ENCODE measurements at regions not wholly inside any gene's neighbourhood (a gene's known extent, or its start where the extent isn't known, plus 50 kb on each side); places are given as distances from the start of the nearest gene placed in this dataset.

DNA sequence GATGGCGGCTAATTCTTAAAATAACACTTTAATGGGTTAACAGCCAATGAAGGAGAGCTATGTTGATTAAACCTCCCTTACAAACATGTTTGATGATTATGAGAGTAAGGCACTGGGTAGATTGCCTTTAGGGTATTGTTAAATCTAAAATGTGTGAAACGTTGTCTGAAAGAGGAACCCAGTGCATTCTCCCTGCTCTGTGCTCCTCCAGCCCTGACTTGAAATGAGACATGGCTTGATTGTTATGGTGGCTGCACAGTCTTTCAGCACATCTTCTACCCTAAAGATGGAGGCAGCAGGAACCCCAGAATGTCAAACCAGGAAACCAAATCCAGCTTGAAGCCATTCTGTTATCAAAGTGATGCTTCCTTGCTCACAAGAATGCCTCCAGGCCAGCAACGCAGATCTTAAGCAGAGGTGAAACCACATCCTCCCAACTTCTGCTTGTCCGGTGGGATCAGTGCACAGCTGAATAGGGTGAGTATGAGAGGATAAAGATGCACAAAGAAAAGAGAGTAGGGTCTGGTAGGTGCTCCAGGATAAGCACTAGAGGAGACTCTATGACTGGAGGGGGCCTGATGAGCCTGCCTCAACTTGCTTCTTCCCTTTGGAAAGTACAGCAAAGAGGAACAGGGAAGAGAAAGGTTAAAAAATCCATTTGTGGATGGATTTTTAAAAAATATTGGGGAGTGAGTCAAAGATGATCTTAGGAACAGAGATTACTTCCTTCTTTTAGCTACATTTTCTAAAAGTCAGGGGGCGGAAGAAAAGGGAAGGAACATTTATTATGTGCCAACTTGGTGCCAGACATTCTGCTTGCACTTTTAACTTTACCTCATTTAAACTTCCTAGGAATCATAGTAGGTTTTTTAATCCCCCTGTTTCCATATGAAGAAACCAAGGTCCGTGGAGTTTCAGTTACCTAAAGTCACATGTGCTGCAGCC is 523.0 kb downstream of the TXNL1 start:
- TF ChIP-seq, protein P1, sequence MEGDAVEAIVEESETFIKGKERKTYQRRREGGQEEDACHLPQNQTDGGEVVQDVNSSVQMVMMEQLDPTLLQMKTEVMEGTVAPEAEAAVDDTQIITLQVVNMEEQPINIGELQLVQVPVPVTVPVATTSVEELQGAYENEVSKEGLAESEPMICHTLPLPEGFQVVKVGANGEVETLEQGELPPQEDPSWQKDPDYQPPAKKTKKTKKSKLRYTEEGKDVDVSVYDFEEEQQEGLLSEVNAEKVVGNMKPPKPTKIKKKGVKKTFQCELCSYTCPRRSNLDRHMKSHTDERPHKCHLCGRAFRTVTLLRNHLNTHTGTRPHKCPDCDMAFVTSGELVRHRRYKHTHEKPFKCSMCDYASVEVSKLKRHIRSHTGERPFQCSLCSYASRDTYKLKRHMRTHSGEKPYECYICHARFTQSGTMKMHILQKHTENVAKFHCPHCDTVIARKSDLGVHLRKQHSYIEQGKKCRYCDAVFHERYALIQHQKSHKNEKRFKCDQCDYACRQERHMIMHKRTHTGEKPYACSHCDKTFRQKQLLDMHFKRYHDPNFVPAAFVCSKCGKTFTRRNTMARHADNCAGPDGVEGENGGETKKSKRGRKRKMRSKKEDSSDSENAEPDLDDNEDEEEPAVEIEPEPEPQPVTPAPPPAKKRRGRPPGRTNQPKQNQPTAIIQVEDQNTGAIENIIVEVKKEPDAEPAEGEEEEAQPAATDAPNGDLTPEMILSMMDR (IDR thresholded peaks at IDR 0.05): no peak
- H3K4me3 Mint-ChIP-seq (ENCODE audit: unreplicated experiment): no peak overlapping the region
- no peaks in the 10 kb centered on the region for H3K27me3 Mint-ChIP-seq (ENCODE audit: low read depth)
- H3K36me3 Mint-ChIP-seq (ENCODE audit: low read depth): no peaks in the 10 kb centered on the region
- DNase-seq (ENCODE audit: low spot score): no peak
- peaks cover 15% of the 10 kb centered on the region for H3K4me1 Mint-ChIP-seq (ENCODE audit: low read depth)
- no peak overlapping the region for H3K27ac Mint-ChIP-seq (ENCODE audit: unreplicated experiment)
- no peaks in the 10 kb centered on the region for H3K9me3 Mint-ChIP-seq (ENCODE audit: low read depth)

DNA sequence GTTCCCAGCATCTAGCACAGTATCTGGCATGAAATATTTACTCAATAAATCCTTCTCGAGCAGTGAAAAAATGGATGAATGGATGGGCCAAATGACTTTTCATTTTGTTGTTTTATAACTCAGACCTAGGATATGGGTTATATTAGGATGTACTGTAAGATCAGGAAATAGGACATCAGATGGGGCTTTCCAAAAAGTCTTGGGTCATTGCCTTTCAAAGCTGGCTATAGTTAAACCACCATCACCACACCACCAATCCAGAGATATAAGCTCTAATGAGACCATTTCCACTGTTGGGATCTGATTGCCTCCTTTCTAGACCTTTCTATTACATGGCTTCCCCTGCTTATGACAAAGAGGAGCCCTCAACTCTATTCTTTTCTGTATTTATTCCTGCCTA is 525.0 kb upstream of the TCF4 start:
- H3K4me1 Mint-ChIP-seq (ENCODE audit: low read depth): peaks cover 15% of the 10 kb centered on the region
- no peaks in the 10 kb centered on the region for H3K9me3 Mint-ChIP-seq (ENCODE audit: low read depth)
- H3K36me3 Mint-ChIP-seq (ENCODE audit: low read depth): no peaks in the 10 kb centered on the region
- TF ChIP-seq, protein P1 (IDR thresholded peaks at IDR 0.05): no peak
- no peak for DNase-seq (ENCODE audit: low spot score)
- H3K4me3 Mint-ChIP-seq (ENCODE audit: unreplicated experiment): no peak overlapping the region
- no peaks in the 10 kb centered on the region for H3K27me3 Mint-ChIP-seq (ENCODE audit: low read depth)
- H3K27ac Mint-ChIP-seq (ENCODE audit: unreplicated experiment): no peak overlapping the region

DNA sequence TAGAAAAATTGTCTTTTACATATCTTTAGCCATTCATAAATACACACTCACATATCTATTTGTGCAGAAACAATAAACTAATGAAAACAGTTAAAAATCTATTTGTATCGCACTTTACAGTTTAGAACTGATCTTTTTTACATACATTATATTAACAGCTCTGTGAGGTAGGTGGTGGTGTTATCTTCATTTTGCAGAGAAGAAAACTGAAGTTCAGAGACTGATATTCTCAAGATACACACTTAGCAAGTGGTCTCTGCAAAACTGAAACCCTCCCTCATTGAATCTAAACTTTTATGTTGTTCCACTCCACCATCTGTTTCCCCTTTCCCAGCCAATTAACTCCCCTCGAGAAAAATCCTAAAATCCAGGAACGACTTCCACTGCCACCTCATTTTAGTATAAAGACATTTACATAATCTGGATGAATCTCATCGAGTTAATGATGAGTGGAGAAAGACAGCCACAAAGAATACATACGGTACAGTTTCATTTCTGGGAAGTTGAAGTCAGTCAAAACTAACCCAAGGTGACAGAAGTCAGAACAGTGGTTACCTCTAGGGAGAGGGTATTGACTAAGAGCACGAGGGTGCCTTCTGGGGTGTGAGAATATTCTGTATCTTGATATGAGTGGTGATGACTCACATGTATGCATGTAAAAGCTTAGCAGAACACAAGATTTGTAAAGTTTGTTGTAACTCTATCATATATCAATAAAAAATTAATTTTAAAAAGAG is 524.2 kb upstream of the TCF4 start:
- H3K36me3 Mint-ChIP-seq (ENCODE audit: low read depth): no peaks in the 10 kb centered on the region
- no peak overlapping the region for H3K4me3 Mint-ChIP-seq (ENCODE audit: unreplicated experiment)
- peaks cover 15% of the 10 kb centered on the region for H3K4me1 Mint-ChIP-seq (ENCODE audit: low read depth)
- no peaks in the 10 kb centered on the region for H3K9me3 Mint-ChIP-seq (ENCODE audit: low read depth)
- no peak for DNase-seq (ENCODE audit: low spot score)
- H3K27ac Mint-ChIP-seq (ENCODE audit: unreplicated experiment): no peak overlapping the region
- TF ChIP-seq, protein P1 (IDR thresholded peaks at IDR 0.05): no peak
- no peaks in the 10 kb centered on the region for H3K27me3 Mint-ChIP-seq (ENCODE audit: low read depth)

DNA sequence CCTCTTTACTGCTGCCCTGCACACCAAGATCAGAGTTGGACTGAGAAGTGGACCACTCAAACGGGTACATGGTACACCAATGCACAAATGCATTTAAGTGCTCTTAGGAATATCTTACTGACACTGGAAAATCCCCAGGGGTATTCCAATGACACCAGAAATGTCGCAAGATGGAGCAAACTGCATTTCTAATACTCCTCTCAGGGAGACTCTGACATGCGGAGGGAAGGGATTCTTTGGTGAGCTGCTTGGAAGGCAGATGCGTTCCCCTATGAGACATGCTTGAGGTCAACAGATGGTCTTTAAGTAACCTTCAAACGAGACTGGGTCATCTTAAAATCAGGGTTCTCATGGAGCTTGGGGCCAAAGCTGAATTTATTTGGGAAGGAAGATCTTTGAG is 521.8 kb upstream of the TCF4 start:
- H3K27ac Mint-ChIP-seq (ENCODE audit: unreplicated experiment): no peak overlapping the region
- peaks cover 2% of the 10 kb centered on the region for H3K36me3 Mint-ChIP-seq (ENCODE audit: low read depth)
- TF ChIP-seq, protein P1 (IDR thresholded peaks at IDR 0.05): no peak
- peaks cover 8% of the 10 kb centered on the region for H3K9me3 Mint-ChIP-seq (ENCODE audit: low read depth)
- H3K27me3 Mint-ChIP-seq (ENCODE audit: low read depth): no peaks in the 10 kb centered on the region
- DNase-seq (ENCODE audit: low spot score): no peak
- no peak overlapping the region for H3K4me3 Mint-ChIP-seq (ENCODE audit: unreplicated experiment)
- H3K4me1 Mint-ChIP-seq (ENCODE audit: low read depth): peaks cover 15% of the 10 kb centered on the region
